Tibial nerve (tissue), 4 donors: ENCODE measurements at regions not wholly inside any gene's neighbourhood (a gene's known extent, or its start where the extent isn't known, plus 50 kb on each side); places are given as distances from the start of the nearest gene placed in this dataset.

Experiments used
- DNase-seq, 2 donors: peaks; one replicate each; pipeline ENCODE4 v3.0.0-alpha.2; 2019; ENCODE audit warnings: low spot score in 2 of 2
- H3K27ac ChIP-seq, 4 donors: fragments of 200-600 bp; sonication (generic) in 3 of 4; one replicate each; pipeline ENCODE4 v1.5.1; 2017 to 2019; ENCODE audit warnings: mild to moderate bottlenecking in 1 of 4
- H3K27me3 ChIP-seq, 2 donors: fragments of 200-600 bp; sonication (generic) in 1 of 2; one replicate each; pipeline versions ENCODE4 v1.5.1 to v1.6.0; 2017 to 2019
- H3K36me3 ChIP-seq, 3 donors: fragments of 200-600 bp; sonication (generic); one replicate each; pipeline ENCODE4 v1.5.1; 2018 to 2019
- H3K4me1 ChIP-seq, 4 donors: fragments of 200-600 bp; sonication (generic) in 3 of 4; one replicate each; pipeline ENCODE4 v1.5.1; 2017 to 2019
- H3K4me3 ChIP-seq, 4 donors: fragments of 200-600 bp; sonication (generic) in 3 of 4; one replicate each; pipeline ENCODE4 v1.5.1; 2017 to 2019; ENCODE audit warnings: mild to moderate bottlenecking in 1 of 4, moderate library complexity in 1 of 4
- H3K9me3 ChIP-seq, 4 donors: fragments of 200-600 bp; sonication (generic) in 3 of 4; one replicate each; pipeline ENCODE4 v1.5.1; 2017 to 2019
- CTCF ChIP-seq, 5 experiments: fragments of 200-600 bp in 3 of 5; fragments of 450-650 bp in 2 of 5; sonication (generic) in 3 of 5; IDR thresholded peaks; one replicate each; pipeline ENCODE4 v1.5.1; 2016 to 2019; ENCODE audit warnings: antibody characterized with exemption in 5 of 5, mild to moderate bottlenecking in 3 of 5, moderate library complexity in 2 of 5
- EP300 ChIP-seq, 2 donors: sonication (generic); formaldehyde crosslinking; IDR thresholded peaks; one replicate each; pipeline ENCODE4 v1.6.1; 2017; ENCODE audit warnings: antibody characterized with exemption in 2 of 2, mild to moderate bottlenecking in 1 of 2
- POLR2A ChIP-seq, 2 donors: fragments of 450-650 bp; IDR thresholded peaks; one replicate each; pipeline ENCODE4 v1.6.1; 2017; ENCODE audit warnings: antibody characterized with exemption in 2 of 2, mild to moderate bottlenecking in 2 of 2, moderate library complexity in 2 of 2
- WGBS, 2 donors: methylation state at CpG; one replicate each; pipeline ENCODE4 v1.1.5; 2018; 5-methylcytosine and 5-hydroxymethylcytosine counted together

DNA sequence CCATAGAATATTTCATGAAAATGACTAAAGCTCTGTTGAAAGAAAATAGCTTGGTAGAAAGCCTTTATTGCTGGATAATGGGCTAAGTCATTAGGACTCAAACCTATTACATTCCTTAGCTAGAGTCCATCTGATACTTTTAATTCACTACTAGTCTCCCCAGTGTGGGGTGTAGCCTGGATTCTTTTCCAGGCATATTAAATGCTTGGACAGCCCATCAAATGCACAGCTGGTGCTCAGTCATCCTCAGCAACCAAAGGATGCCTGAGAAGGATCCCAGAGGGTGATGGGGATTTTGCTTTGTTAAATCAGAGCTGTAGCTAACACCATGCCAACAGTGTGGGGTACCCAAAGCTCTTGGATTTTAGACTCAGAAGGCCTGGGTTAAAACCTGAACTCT, 153.5 kb downstream of the DLEU7 start:
- no peak for DNase-seq
- H3K4me3 ChIP-seq, result no peak overlapping the region
- peaks cover 0 to 86% (median 51%) of the 10 kb centered on the region in 4 donors for H3K4me1 ChIP-seq
- TF ChIP-seq POLR2A (IDR thresholded peaks at IDR 0.05) (no peak), CTCF (IDR thresholded peaks at IDR 0.05) (no peak), EP300 (IDR thresholded peaks at IDR 0.05) (no peak)
- no peaks in the 10 kb centered on the region for H3K27me3 ChIP-seq
- H3K9me3 ChIP-seq, result no peaks in the 10 kb centered on the region
- peak overlapping the region in 2 of 4 donors; percentile 42 to 82 for H3K27ac ChIP-seq
- H3K36me3 ChIP-seq, result no peaks in the 10 kb centered on the region

- peak overlapping the region; percentile 29 to 87 (median 64) for H3K27ac ChIP-seq
- no peaks in the 10 kb centered on the region for H3K27me3 ChIP-seq
These were observed 152.3 kb downstream of the DLEU7 start for GRCh38 chr13:50691176-50691680.

GRCh38 chr13:50691681-50692263, 151.7 kb downstream of the DLEU7 start:
- Histone ChIP-seq H3K4me1 (peaks cover 0 to 73% (median 38%) of the 10 kb centered on the region in 4 donors), H3K9me3 (no peaks in the 10 kb centered on the region), H3K27me3 (no peaks in the 10 kb centered on the region), H3K4me3 (no peak overlapping the region), H3K36me3 (no peaks in the 10 kb centered on the region), H3K27ac (peak overlapping the region; percentile 29 to 87 (median 64))
- 49 to 52% methylated on average over 7 of the region's 7 CpGs for WGBS, 2 donors
- no peak for DNase-seq
- no peak for TF ChIP-seq EP300 (IDR thresholded peaks at IDR 0.05)
- no peak for TF ChIP-seq CTCF (IDR thresholded peaks at IDR 0.05)
- TF ChIP-seq POLR2A (IDR thresholded peaks at IDR 0.05), result no peak

More at GRCh38 chr13:50691176-50691680, 152.3 kb downstream of the DLEU7 start:
- Histone ChIP-seq H3K4me1 (peaks cover 0 to 74% (median 42%) of the 10 kb centered on the region in 4 donors), H3K9me3 (no peaks in the 10 kb centered on the region), H3K4me3 (no peak overlapping the region), H3K36me3 (no peaks in the 10 kb centered on the region)
- TF ChIP-seq EP300 (IDR thresholded peaks at IDR 0.05), result no peak
- TF ChIP-seq CTCF (IDR thresholded peaks at IDR 0.05), result no peak
- TF ChIP-seq POLR2A (IDR thresholded peaks at IDR 0.05), result no peak
- no peak for DNase-seq
- WGBS, 2 donors, result 29 to 40% methylated on average over 3 of the region's 3 CpGs

- Histone ChIP-seq H3K27ac (peak overlapping the region in 3 of 4 donors; percentile 46 to 87 (median 82)), H3K9me3 (no peaks in the 10 kb centered on the region), H3K27me3 (no peaks in the 10 kb centered on the region), H3K4me1 (peaks cover 0 to 72% (median 38%) of the 10 kb centered on the region in 4 donors), H3K4me3 (no peak overlapping the region), H3K36me3 (no peaks in the 10 kb centered on the region)
- no peak for DNase-seq
- no peak for TF ChIP-seq EP300 (IDR thresholded peaks at IDR 0.05)
- no peak for TF ChIP-seq CTCF (IDR thresholded peaks at IDR 0.05)
- no peak for TF ChIP-seq POLR2A (IDR thresholded peaks at IDR 0.05)
These were observed 151.0 kb downstream of the DLEU7 start for GRCh38 chr13:50692396-50692915.

DNA sequence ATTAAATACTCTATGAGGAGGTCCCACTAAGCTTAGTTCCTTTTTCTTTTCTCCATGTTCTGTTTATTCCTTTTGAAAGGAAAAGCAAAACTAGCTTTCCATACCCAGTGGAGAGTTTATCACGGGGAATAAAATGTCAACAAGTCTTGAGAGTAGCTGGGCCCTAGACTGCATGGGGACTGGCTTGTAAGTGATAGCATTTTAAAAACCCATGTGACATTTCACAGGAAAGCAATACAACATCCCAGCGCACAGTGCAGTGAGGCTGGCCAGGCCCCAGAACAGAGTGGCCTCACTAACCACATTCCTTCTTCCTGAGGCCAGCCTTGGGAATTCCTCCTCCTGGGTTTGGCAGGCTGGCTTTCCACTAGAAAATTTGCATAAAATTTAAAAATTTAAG, 149.8 kb downstream of the DLEU7 start:
- Histone ChIP-seq H3K36me3 (no peaks in the 10 kb centered on the region), H3K27me3 (no peaks in the 10 kb centered on the region), H3K27ac (peak overlapping the region; percentile 7 to 87 (median 60)), H3K9me3 (no peaks in the 10 kb centered on the region), H3K4me1 (peaks cover 0 to 66% (median 34%) of the 10 kb centered on the region in 4 donors), H3K4me3 (peak overlapping the region in 1 of 4 donors; percentile 8)
- WGBS, 2 donors, result 5 to 11% methylated on average over 2 of the region's 2 CpGs
- TF ChIP-seq POLR2A (IDR thresholded peaks at IDR 0.05), result no peak
- no peak for TF ChIP-seq CTCF (IDR thresholded peaks at IDR 0.05)
- TF ChIP-seq EP300 (IDR thresholded peaks at IDR 0.05), result peak in 1 of 2 donors; percentile 34
- no peak for DNase-seq
